HG02642 (cell line): ENCODE measurements at regions not wholly inside any gene's neighbourhood (a gene's known extent, or its start where the extent isn't known, plus 50 kb on each side); places are given as distances from the start of the nearest gene placed in this dataset.
"Not testable (repeated sequence)": the region's sequence is repeated elsewhere in the genome, so short reads cannot be mapped to it uniquely, and the experiment has no call there.

Source experiments
- ATAC-seq: cut with Tn5 transposase; IDR thresholded peaks from one replicate; pipeline ENCODE4 v1.9.1; 2021; ENCODE audit warnings: mild to moderate bottlenecking; ENCODE audit not compliant: unreplicated experiment, poor library complexity

DNA sequence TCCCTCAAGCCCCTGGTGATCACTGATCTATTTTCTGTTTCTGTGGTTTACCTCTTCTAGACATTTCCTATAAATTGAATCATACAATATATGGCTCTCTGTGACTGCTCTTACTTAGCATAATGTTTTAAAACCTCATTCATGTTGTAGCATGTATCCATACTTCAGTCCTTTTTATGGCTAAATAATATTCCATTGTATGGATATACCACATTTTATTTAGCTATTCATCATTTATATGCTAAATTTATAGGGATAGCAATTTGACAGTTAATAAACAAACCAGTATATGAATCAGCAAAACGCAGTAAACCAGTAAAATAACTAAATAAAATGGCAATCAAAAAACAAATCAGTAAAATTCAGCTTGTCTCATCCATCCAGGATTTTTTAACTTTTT lies 286.1 kb upstream of the HNRNPA3 start:
- no peak for ATAC-seq

DNA sequence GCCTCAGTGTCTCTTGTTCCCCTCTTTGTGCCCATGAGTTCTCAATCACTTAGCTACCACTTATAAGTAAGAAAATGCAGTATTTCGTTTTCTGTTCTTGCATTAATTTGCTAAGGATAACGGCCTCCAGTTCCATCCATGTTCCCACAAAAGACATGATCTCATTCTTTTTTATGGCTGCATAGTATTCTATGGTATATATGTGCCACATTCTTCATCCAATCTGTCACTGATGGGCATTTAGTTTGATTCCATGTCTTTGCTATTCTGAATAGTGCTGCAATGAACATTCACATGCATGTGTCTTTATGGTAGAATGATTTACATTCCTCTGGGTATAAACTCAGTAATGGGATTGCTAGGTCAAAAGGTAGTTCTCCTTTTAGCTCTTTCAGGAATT lies 283.2 kb upstream of the HNRNPA3 start:
- ATAC-seq, result not testable (repeated sequence)

DNA sequence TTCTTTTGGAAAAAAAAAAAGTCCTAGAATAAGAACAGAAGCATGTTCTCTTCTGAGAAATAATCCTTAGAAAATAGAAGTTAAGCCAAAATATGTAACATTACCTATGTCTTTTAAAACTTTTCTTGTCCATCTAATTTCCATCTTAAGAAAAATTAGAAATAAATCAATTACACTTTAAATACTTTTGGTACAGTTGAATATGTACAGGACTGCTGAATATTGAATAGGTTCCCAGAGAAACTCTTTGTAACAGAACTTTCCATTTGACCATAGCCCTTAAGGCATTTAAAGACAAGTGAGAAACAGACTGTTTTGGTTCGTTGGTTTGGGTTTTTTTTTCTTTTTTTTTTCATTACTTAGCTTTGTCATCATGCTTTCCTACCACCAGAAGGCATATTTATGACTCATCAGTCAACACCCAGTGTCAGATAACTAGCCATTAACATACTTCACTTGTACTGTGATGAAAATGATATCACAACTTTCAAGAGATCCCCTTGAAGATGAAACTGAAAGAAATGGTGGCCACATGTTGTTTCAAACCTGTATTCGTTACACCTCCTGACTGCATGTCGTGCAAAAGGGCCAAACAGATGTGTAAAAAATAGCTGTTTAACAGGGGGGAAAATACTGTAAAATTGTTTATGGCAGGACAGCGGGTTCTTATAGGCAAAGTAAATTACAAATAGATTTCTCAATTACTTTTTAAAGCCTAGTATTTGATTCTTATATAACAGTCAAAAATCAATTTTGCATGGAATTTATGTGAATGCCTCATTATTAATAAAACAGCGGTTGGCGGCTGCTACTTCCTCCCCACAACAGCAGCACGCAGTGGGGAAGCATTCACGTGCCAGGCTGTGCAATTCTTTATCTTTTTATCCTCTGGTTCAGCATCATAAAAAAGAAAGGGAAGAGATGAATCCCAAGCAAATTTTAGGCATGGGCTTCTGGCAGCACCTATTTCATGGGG lies 280.7 kb upstream of the HNRNPA3 start:
- peak; percentile 98 for ATAC-seq

DNA sequence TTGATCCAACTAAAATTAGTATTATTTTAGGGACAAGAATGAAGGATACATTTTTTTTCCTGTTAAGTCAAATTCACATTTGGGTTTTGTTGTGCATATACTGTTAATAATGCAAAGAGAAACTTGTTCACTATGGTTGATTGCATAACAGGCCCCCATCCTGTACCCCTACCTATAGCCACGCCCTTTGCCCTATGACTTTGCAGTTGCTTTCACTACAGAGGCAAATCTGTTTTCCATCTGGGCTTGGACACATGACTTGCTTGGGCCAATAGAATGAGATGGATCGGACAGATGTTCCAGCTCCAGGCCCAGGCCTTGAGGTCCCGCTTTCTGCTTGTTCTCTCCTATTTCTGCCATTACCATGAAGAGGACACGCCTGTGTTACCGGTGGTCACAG lies 278.5 kb upstream of the HNRNPA3 start:
- ATAC-seq, result no peak

DNA sequence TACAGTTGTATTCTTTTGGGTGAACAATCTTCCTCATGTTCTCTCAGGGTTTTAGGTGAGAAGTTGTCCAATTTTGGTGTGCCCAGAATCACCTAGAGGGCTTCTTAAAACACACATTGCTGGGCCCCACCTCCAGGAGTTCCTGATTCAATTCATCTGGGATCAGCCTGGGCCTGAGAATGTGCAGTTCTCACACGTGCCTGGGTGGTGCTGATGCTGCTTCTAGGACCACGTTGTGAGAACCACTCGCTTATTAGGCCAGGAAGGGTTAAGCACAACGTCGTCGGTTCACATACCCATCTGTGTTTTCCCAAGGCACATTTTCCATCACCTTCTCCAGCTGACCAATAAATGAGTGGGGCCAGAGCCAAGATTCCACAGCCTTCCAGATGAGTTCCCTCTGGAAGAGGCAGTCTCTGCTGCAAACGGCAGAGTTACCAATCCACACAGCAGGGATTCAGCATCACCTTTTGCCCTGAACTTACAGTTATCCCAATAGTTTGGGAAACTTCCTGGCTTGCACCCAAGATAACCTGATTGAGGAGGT lies 277.7 kb upstream of the HNRNPA3 start:
- ATAC-seq, result no peak

DNA sequence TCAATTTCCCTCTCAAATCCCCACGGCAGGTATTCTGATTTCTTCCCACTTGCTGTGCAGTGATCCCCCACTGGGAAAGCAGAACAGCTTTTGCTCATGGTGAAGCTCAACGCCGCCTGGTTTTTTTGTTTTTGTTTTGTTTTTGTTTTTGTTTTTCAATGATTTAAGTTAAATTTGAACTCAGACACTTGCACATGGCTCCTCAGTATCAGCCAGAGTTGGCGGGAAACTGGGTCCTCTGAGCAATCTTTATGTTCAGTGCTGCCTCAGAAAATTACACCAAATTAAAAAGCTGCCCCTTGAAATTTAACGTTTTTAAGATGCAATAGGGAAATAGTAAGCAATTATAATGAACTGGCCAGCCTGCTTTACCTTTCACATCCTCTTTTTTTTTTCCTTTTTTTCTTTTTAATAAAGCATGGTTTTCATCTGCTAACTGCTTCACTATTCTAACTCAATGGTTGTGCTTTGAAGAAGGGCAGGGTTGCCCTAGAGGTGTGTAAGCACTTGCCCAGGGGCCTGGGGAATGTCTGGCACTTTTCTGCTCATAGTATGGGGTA lies 277.0 kb upstream of the HNRNPA3 start:
- ATAC-seq, result no peak

DNA sequence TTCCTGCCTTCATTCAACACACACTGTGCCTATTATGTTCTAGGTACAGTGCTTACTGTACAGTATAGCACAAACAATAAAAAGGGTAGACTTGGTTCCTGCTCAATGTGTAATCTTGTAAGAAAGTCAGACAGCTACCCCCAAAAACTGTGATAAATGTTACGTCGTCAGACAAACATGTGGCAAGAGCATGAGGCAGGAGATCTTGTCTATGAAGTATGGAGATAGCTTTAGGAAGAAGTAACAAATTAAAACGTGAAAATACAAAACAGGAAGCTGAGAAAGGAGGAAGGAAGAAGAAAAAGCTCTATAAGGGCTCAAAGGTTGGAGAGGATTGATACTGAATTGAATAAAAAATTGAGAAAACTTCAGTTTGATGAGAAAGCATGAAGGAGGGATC lies 276.2 kb upstream of the HNRNPA3 start:
- no peak for ATAC-seq

DNA sequence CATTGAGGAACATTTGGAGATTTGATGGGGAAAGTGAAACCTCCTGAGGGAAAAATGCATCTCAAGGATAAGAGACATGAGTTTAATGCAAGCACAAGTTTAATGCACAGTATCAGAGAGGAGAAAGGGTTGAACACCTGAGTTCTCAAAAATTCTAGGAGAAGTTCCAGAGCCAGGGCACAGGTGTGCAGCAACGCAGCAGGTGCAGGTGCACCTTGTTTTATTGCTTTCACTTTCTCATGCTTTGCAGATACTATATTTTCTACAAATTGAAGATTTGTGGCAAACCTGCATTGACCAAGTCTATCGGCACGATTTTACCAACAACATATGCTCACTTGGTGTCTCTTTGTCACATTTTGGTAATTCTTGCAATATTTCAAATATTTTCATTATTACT lies 267.6 kb upstream of the HNRNPA3 start:
- ATAC-seq, result no peak

DNA sequence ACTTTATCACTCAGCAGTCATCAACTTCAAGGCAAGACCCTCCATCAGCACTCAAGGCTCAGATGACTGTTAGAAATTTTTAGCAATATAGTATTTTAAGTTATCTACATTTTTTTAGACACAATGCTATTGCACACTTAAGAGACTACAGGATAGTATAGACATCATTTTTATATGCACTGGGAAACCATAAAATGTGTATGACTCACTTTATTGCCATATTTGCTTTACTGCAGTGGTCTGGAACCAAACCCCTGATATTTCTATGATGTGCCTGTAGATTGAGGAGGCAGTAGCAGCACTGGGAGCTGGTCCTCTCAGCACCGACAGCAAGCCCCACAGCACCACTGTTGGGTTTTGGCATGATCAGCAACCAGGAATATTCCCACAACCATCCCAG lies 264.8 kb upstream of the HNRNPA3 start:
- ATAC-seq, result no peak

DNA sequence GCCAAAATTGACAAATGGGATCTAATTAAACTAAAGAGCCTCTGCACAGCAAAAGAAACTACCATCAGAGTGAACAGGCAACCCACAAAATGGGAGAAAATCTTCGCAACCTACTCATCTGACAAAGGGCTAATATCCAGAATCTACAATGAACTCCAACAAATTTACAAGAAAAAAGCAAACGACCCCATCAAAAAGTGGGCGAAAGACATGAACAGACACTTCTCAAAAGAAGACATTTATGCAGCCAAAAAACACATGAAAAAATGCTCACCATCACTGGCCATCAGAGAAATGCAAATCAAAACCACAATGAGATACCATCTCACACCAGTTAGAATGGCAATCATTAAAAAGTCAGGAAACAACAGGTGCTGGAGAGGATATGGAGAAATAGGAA lies 261.4 kb upstream of the HNRNPA3 start:
- not testable (repeated sequence) for ATAC-seq

DNA sequence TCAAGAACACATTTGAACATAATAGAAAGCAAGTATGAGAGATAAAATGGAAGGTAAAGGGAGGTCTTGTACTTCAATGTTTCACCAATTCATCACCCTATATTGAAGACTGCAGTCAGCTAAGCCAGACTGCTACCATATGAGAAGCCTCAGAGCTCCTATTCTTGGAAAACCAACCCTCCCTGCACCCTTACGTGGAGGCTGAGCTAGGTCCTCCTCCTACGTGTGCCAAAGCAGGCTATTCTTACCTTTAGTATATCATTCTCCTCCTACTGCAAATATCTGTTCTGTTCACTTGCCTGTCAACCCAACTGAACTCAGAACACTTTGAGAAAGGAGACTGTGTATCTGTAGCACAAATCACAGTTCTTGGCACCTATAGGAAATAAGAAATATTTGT lies 255.8 kb upstream of the HNRNPA3 start:
- no peak for ATAC-seq

DNA sequence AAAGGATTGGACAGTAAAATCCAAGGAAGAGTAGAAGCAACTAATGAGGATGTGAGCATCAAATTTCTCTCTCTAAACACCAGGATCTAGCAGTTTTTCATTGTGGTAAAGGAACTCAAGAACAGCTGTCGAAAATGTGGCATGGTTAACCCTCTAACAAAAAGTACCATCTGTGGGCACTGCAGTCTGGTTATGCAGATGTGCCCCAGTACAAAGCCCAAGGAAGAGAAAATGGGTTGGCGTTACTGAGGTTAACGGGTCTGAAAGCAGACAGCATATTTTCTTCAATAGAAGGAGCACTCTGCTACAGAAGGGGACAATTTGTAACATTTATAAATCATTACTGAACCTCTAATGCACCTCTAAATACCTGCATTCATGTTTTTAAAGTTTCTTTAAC lies 253.0 kb upstream of the HNRNPA3 start:
- no peak for ATAC-seq

DNA sequence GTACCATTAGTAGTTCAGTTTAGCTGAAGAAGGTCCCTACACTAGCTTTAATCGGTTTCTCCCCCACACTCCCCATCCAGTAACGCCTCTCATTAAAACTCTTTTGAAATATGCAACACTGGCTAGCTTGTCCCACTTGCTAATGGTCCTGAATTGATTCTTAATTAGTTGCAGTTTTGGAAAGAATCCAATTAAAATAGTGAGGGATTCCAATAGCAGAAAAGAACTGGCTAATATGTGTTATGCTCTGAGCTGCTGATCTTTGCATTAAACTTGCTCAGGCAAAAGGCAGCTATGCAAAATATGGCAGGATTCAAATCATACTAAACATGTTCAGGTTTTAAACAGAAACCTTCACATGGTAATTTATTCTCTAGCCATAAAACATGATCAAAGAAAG lies 252.5 kb upstream of the HNRNPA3 start:
- no peak for ATAC-seq

DNA sequence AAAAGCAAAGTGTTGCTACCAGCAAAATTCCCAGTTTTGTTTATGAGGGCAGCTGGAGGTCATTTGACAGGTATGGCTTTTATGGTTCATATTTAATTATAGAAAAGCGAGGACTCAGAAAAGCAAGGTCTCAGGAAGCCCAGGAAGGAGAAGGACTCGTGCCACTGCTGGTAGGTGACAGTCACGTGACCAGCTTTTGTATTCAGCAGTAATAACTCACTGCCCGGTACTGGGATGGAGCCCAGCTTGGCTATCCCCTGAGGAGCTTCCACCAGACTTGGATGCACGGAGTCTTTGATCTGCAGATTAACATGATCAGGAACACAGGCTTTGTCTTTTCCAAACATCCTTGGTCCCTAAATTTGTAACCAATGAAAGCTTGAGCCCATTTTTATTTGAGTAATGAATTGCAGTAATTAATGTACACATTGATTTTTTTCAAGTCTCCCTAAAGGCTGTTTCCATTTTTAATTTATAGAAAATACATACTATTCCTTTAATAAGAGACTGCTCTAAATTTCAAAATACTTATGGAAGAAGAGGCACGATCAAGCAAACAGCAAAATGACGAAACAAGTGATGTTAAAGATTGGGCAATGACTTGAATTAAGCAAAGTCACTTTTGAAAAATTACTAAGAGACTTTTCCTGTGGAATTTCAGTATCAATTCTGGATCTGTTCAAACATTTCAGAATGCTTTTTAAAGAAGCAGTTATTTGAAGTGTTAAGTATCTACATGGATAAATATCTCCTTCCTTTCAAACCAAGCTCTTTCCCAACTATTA lies 251.7 kb upstream of the HNRNPA3 start:
- ATAC-seq, result no peak

DNA sequence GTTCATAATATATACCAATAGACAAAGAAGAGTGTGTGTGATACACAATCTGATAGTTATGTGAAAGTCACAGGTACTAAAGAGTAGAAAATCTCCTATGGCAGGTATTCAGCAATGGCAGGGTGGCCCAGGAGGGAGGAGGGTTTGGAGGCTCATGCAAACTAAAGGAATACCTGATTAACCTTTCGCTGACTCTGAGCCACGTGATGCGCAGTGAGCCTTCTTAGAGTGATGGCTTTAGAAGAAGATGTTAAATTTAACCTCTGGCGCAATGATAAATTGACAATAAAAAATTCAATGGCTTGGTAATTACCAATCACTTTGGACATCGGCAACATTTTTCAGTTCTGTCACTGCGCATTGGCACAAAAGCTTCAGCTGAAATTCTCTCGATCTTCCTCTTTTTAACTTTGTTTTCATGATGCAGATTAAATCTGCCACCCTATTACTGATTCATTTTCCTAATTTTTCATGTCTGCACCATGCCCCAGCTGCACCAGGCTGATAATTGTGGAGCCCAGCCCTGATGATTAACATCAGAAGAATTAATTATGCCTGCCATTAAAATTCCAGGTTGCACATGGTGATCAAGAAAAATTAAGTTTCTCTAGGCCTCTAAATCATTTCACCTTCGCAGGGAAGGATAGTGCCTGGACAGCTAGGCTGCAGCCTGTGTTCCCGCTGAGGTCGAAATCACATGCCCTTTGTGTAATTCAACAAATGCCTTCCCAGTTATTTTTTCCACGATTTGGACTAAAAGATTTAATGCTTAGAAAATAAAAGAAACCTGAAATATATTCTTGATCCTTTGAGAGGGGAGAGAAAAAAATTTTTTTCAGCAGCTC lies 250.6 kb upstream of the HNRNPA3 start:
- no peak for ATAC-seq

DNA sequence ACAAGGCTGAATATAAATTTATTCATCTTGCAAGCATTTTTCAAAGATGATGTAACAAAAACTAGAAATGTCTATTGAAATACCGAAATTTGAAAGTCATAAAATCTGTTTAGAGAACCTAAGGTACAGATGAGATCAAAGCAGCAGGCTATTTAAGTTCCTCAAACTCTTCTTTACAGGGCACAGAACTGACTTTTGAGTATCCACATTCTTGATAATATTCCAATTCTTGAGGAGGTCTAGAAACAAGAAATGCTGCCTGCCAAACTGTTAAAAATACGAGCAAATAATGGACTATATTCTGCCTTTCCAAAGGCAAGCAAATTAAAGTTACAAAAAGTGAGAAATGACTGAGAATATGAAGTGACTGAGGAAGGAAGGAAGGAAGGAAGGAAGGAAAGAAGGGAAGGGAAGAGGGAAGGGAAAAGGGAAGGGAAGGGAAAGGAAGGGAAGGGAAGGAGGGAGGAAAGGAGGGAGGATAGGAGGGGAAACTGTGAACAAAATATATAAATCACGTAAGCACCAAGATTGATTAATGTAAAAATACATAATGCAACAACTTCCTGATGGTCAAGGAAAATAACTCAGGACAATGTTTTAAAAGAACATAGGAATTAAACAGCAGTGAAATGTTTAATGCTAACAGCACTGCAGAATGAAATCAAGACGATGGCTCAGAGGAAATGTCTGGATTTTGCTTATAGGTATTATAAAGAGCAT lies 248.9 kb upstream of the HNRNPA3 start:
- ATAC-seq, result no peak

DNA sequence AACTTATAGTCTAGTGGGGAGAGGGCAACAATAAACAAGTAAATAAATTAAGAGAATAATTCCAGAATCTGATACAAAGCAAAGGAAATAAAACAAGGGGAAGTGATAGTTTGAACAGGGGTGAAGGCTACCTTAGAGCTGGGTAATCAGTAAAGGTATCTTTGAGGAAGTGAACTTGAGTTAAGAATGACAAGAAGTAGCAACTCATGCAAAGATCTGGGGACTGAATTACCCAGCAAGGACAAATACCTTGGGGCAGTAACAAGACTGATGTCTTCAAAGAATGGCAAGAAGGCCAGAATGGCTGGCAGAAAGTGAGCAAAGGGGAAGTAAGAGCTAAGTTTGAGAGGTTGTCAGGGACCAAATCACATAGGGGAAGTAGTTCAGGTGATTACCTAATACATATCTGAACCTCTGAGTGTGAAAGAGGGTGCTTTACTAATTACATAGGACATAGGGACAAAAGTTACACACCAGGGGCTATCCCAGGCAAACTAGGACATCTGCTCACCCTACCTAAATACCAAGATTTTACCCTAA lies 244.6 kb upstream of the HNRNPA3 start:
- no peak for ATAC-seq

DNA sequence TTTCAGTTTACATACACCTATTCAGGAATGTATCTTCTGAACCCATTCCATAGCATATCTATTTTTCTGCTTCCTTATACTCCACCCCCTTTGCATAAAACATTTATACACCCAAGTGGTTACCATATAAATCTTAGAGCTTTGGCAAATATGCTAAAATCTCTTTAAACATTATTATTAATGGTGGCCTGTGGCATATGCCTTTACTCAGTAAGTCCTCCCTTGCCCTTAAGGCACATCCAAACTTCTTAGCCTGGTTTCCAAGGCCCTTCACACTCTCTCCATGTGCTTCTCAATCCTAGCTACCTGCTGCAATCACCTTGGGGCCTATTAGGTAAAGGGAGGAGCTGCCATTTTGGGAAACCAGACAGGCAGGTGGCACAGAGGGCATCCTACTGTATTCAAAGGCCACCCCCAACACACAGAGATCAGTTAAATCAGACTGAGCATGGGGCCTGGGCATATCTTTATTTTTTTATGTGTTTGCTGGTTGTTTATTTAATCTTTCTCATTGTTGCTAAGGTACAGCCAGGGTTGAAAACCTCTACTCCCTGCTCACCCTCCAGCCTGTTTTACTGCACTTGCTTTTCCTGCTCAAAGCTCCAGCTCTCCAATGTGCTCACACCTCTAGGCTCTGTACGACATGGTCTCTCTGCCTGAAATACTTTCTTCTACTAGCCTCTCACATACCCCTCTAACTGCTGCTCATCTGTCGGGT lies 242.8 kb upstream of the HNRNPA3 start:
- ATAC-seq, result no peak
